ENCODE measurements at regions not wholly inside any gene's neighbourhood (a gene's known extent, or its start where the extent isn't known, plus 50 kb on each side); places are given as distances from the start of the nearest gene placed in this dataset.
"Not testable (repeated sequence)": the region's sequence is repeated elsewhere in the genome, so short reads cannot be mapped to it uniquely, and the experiment has no call there.

DNA sequence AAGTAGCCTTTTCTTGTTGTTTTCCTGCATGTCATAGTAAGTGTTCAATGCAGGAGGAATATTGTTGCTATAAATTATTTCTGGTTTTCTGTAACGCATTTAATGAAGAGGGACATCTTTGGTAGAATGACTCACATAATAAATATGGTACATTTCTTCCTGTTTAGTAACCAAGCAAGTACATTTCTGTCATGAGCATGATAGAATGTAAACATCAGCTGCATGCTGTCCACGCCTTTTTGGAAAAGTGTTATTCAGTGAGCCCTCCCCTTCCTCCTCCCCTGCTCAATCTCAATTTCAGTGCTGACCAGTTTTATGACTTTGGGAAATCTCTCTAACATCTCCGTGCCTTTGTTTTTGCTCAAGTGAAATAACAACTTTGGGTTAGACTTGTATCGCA, 664.0 kb downstream of the XPNPEP1 start:
- no peak for FAIRE-seq

DNA sequence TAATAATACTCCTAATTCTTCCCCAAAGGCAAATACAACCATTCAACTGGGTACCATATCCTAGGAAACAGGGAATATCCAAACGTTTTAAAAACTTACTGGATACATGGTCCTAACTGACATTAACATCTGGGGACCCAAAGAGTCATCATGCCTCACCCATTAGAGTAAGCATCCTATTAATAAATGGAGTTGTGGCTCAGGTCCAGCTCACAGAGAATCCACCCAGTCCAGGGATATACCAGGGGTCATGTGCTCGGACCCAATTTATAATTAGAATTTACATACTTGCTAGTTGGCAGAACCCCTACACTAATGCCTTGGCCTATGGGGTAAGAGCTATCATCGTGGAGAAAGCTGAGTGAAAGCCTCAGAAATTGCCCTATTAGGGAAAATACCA, 670.0 kb downstream of the XPNPEP1 start:
- no peak for FAIRE-seq

DNA sequence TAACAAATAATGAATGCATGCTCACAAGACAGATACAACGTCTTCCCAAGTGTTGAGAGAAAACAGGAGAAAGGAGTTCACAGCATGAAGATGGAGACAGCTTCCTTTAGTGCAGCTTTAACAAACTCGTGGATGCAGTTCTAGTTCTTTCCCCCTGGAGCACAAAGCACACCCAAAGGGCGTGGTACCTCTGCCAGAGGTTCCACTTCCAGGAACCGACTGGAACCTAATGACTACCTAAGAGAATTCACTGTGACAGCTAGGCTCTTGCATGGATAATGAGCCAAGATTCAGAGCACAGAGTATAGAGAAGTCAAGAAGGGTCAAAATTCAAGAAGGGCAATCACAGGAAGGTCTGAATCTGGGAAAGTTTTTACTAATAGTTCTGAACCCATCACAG, 673.2 kb downstream of the XPNPEP1 start:
- no peak for FAIRE-seq

DNA sequence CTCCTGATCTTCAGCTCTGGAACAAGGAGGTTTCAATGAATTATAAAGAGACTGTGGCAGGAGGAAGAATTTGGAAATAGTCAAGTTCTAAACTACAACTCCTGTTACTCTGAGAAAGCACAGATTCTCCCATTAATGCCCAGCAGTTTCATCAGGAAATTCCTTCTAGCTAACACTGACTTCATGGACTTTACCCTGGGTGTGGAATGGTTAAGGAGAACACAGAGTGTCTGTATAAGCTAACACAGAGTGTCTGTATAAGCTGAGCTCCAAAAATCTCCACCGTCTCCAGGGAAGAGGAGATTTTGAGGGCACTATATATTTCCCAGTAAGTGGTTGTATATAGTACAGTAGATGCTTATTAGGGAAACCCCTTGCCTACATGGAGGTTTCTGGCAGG, 675.5 kb downstream of the XPNPEP1 start:
- no peak for FAIRE-seq

DNA sequence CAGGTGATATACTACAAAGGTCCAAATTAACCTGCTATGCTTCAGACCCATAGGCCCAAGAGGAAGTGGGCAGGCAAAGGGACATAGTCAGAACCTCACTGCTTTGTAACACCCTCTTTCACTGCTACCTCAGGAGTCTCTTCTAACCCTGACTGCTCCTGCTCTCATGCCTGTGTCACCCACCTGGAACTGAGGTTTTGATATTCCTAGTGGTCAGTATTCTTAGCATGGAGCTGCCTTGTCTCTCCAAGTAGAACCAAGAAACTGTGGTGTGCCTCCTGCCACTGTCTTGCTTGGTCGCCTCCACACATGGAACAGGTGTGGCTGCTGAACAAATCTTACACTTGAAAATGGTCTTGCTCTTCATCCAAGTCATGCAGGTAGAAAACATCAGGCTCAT, 677.5 kb downstream of the XPNPEP1 start:
- FAIRE-seq: no peak

DNA sequence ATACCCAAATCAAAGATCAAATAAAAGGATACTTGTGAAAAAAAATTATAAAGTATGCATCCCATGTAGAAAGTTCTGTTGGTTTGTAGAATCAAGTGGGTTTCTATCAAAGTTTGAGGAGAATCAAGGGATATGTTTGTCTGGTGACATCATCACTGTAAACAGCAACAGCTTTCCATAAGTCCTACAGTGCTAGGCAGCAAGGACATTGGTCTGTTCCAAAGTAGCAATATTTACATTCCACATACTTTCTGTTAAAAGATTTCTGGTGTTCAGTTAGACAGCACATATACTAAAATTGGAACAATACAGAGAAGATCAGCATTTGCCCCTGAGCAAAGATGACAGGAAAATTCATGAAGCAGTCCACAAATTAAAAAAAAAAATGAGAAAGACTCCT, 683.9 kb downstream of the XPNPEP1 start:
- FAIRE-seq: no peak

DNA sequence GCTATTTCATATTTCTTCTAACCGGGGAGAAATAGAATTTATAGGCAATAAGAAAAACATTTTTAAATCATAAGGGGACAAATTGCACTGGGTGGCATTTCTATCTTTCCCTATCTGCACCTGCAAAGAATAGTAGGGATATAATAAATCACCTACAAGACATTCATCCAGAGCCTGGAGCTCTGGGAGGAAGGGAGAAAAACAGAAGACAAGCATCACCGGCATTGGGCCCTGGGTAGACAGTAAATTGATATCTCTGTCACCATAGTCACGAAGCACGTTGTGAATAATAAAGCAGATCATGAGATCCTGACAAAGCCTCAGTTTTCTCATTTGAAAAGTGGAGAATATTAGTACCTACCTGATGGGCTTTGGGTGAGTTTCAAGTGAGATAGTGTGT, 685.6 kb downstream of the XPNPEP1 start:
- no peak for FAIRE-seq

DNA sequence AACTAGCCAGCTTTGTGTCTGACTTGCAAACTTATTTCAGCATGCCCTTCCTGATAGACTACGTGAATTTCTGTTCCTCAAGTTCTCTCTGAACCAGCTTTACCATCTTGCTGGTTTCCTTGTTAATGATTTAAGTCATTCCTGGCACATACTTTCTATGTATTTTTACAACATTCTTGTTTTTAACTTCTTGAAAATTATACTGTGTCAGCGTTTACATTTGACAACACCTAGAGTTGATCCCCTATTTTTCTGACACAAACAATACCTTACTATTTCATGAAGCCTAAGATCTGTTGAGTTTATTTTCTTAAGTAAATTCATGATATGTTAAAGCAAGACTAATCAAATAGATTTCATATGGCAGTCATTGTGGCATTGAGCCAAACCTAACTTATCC, 686.3 kb downstream of the XPNPEP1 start:
- FAIRE-seq: no peak

DNA sequence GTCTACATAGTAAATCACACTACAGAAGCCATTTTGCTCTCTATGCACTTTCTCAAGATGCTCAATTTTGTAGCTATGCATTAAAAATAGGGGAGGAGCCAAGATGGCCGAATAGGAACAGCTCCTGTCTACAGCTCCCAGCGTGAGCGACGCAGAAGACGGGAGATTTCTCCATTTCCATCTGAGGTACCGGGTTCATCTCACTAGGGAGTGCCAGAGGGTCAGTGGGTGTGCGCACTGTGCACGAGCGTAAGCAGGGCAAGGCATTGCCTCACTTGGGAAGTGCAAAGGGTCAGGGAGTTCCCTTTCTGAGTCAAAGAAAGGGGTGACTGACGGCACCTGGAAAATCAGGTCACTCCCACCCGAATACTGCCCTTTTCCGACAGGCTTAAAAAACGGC, 699.8 kb downstream of the XPNPEP1 start:
- FAIRE-seq: not testable (repeated sequence)

DNA sequence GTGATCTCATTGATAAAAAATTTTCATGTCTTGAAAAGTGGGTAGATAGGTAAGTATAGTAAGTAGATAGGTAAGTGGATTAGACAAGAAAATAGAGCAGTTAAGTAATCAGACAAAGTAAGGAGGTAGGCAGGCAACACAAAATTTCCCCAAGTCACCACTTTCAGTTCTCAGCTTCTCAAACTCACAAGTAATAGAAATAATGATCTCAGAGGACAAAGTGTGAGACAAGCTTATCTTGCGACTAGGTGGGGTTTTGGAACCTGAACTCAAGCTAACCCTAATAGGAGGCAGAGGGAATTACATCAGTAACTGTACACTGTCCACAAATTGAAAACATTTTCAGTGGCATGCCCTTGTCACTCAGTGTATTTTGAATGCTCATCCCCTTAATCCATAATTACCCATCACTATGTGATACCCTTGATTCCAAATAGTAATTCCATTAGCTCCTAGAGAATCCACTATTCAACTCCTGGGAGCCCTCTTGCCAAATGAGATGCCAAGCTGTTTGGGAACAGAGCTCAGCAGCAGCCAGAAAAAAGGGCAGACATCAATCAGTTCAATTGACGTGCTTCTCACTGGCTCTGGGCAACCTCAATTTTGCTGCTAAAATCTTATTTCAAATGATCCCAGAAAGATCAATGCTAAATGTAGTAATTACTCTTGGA, 703.2 kb downstream of the XPNPEP1 start:
- FAIRE-seq: no peak

DNA sequence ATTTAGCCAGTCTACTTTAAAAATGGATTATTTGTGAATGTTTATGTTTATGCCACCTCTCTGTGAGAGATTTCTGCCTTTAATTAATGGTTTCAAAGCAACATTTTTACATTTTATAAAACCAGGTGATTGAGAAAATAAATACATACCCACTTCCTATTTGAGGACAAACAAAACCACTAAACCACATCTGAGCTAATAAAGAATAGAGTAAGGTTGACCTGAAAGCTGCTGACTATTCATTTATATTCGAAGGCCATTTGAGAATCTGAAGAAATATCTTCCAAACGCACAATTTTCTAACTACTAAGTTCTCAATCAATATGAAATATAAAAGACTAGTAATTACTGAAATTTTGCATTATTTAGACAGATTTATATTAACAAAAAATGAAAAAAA, 705.1 kb downstream of the XPNPEP1 start:
- FAIRE-seq: no peak

DNA sequence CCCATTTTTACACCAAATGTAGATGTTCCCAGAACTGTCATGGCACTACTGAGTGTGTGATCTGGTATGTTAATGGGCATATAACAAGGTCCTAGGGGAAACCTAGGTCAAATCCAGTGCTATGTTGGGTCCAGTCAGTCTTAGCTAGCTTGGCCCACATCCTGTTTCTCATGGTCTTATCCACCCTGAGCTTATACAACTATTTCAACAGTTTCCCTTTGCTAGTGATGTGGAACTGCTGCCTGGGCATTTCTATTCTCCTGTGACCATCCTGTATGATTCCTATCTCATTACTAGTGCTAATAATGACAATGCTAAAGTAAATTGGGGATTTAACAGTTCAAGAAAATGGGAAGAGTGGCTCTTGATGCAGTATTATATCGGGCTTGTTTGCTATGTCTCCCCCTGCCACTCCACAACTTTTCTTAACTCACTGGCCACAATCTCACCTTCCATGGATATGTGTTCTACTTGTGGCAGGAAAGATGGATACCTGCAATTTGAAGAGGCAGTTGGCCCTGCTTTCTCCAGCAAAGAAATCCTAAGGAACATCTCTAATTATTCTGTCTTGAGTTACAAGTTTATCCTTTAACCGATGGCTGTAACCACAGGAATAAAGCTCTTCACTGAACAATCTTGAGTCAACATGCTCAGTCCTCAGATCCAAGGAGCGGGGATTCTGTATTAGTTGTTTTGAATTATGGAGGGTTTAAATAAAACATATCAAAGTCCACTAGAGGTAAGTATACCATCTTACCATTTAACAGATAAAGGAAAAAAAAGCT, 707.8 kb downstream of the XPNPEP1 start:
- no peak for FAIRE-seq

DNA sequence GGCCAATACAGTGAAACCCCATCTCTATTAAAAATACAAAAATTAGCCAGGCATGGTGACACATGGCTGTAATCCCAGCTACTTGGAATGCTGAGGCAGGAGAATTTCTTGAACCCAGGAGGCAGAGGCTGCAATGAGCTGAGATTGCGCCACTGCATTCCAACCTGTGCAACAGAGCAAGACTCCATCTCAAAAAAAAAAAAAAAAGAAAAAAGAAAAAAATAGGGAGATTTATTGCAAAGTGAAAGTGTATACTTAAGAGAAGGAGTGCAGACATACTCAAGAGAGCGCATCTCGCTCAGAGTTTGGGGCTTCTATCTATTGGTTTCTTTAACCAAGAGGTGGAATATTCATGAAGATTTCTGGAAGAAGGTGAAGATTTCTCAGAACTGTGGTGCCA, 708.4 kb downstream of the XPNPEP1 start:
- FAIRE-seq: not testable (repeated sequence)

DNA sequence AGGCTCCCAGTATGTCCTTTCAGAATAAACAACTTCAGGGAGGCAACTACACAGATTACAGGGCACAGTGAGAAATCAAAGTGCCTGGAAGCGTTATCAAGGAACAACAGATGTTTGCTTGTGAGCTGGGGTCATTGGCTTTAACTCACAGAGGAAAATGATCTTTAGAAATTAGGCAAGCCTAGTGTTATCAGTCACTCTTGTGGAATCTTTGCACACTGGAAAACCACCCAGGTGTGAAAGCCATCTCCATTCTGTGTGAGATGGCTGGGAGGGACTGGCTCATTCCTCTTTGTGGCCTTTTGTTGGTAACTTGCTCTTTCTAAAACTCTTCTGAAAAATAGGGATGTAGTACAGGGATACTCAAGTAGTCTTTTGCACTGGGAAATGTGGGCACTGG, 716.0 kb downstream of the XPNPEP1 start:
- no peak for FAIRE-seq

DNA sequence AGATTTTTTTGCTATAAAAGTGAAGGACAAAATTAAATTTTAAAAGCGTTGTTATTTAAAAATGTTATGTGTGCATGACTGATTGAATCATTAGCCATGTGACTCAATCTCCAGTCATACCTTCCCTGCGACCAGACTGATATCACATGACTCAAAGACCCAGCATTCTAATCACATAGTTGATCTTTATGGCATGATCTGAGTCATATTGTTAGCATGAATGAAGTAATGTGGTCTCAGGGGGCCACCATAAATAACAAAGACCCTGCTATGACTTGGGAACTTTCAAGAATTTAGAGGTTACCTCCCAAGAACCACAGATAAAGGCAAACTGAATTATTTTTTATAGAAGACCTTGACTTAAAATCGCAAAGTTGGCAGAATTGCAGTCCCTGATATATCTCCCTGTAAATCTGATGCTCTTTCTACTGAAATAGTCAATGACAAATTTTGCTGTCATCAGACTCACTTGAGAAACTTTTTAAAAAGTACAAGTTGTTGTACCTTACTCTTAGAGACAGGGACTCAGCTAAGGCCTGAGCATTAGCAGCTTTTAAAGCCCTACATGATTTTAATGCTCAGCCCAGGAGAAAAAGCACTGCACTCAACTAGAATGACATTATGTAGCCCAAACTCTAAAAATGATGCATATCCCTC, 717.3 kb downstream of the XPNPEP1 start:
- FAIRE-seq: no peak

DNA sequence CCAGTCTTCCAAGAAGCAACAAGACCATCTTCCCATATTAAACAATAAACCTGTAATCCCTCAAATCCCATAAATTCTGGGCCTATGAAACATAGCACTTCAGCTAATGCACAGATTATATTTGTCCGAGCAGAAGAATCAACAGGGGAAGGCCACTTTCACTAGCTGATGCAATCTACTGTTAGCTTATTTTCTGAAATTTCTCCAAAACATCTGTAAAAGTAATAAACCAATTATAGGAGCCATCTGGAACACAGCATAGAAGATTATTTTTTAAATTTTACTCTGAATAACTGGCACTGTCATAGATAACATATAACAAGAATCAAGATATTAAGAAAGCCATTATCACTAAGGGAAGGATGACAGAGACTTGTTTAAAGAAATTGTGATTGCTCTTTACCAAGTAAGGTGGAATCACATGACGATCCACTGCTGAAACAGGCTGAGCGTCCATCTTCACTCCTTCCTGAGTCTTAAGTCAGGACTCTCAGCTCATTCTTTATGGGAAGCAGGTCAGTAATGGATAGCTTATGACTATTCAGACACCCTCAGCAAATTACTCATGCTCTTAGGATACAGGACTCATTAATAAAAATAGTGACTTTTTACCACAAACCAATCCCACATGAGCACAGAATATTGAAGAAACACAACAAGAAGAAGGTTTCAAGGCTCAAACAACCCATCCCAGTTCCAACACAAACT, 719.5 kb downstream of the XPNPEP1 start:
- FAIRE-seq: no peak

DNA sequence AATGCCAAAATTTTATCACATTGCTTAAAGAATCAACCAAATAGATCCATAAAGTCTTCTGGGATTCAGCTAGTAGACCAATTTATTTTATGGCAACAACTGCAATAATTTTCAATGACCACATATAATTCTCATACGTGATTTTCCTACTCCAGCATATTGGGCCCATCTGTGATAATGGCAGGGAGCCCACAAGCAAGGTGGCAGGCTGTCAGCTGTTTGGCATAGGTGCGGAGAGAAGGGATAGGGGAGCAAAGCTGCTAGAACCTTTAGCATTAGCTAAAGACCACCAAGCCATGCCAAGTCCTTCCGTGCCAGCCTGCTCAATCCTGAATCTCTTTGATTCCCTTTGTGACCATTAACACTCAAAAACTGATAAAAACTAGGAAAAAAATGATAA, 721.2 kb downstream of the XPNPEP1 start:
- FAIRE-seq: no peak

DNA sequence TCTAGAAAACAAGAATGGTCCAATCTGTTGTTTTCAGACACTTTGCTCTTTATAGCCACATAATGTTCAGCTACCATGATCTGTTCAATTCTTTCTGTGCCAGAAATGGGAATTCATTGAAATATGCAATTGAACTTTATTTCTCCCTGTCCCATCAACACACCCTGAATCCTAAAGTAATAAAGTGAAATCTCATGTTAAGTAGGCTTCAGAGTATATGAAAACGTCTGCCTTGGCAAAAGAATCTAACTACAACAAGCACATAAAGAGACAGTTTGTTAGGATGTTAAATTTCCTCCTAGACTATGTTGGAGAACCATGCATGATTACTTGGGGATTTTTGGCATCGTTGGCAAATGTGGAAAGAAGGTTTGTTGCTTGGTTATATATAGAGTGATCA, 722.7 kb downstream of the XPNPEP1 start:
- FAIRE-seq: no peak

DNA sequence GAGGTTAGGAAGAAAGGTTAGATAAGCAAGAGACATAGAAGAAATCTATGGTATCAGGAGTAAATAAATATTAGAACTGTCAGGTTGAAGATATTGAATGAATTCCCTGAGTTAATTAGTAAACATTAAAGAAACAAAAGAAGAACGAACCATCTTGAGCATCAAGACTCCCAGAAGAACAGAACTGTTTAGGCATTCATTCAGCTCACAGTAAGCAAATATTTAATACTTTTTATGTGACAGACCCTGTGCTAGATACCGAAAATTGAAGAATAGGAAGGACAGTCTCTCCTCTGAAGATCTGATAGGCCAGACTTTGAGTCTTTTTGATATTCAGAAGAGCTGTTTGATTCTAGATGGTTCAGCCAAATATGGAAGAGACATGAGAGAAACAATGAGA, 731.5 kb downstream of the XPNPEP1 start:
- FAIRE-seq: no peak

DNA sequence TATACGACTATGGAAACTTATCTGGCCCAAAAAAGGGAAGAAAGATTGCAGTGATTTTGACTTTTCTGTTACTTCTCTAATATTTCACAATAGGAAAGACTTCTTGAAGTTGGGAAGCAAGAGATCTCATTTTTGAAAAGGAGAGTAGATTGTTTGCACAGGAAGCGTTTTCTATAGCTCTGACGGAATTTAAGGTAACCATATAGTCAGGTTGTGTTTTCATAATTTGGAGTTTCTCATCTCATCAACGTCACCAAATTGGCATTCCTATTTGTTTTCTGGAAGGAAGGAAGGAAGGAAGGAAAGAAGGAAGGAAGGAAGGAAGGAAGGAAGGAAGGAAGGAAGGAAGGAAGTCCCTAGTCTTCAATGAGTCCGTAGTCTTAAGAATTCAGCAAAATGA, 732.0 kb downstream of the XPNPEP1 start:
- no peak for FAIRE-seq

DNA sequence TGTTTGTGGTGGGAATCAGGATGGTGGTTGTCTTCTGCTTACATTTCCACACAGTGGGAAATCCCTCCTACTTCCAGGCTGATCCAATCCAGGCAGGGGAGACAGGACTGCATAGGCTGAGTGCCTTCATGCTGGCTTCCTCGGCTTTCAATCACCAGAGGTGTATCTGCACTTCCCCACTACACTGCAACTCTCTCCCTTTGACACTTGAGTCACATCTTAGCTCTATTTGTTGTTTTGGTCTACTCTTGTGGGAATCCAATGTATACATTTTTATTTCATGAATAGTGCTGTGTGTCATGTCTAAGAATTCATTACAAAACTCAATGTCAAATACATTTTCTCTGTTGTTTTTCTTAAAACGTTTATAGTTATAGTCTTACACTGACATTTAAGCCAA, 735.6 kb downstream of the XPNPEP1 start:
- no peak for FAIRE-seq

DNA sequence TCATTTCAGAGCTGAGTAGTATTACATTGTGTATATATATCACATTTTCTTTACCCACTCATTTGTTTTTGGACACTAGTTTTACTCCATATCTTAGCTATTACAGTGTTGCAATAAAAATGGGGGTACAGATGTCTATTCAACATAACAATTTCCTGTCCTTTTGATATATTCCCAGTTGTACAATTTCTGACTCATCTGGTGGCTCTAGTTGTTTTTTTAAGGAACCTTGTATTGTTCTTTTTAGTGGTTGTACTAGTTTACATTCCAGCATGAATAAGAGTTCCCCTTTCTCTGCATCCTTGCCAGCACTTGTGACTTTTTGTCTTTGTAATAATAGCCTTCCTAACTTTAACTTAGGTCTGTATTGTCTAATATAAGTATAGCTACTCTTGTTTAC, 739.9 kb downstream of the XPNPEP1 start:
- FAIRE-seq: no peak

DNA sequence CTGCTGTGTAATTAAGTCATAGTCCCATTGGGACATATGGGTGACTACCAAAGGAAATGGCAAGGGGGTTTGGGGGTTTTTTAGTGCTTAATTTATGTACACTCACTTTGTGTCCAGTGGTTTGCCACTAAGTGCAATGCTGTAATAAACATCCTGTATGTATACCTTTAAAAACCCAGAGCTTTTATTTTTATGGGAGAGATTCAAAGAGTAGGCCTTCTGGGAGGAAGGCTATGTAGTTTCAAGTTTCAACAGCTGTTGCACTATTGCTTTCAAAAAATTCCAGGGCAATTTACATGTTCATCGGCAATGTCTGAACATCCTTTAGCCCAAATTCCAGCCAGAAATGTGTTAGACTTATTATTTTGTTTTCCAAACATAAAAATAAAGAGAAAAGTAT, 744.7 kb downstream of the XPNPEP1 start:
- no peak for FAIRE-seq

DNA sequence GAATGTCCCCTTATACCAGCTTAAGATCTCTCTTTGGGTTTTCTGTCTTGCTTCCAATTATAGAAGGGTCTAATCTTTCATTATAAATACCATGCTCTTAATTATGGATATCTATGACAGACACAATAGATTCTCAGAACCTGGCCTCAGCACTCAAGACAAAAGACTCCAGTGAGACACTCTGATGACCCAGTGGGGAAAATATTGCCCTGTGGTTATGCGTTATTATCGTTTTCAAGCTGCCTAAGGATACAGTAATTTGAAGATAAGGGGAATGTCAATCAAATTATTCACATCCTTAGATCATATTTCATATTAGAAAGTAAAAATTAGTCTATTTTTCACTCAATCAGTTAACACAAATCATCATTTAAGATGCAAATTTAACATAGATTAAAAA, 748.8 kb downstream of the XPNPEP1 start:
- no peak for FAIRE-seq
